ENCODE measurements at regions not wholly inside any gene's neighbourhood (a gene's known extent, or its start where the extent isn't known, plus 50 kb on each side); places are given as distances from the start of the nearest gene placed in this dataset.

- Histone ChIP-seq H3K4me1 (no peaks in the 10 kb centered on the region), H3K4me3 (no peak overlapping the region), H3K36me3 (no peaks in the 10 kb centered on the region), H3K27me3 (no peaks in the 10 kb centered on the region), H3K27ac (no peak overlapping the region), H3K9me3 (no peaks in the 10 kb centered on the region)
- intact Hi-C loops (cut with DNase I): no loop called here
- DNase-seq: no peak
- ATAC-seq: no peak
- no peak for TF ChIP-seq CTCF (IDR thresholded peaks at IDR 0.05)
Measured at GRCh38 chr3:88235102-88235501, 85.3 kb downstream of the C3orf38 start.

GRCh38 chr3:88239870-88240269 is 90.1 kb downstream of the C3orf38 start:
- Histone ChIP-seq H3K36me3 (no peaks in the 10 kb centered on the region), H3K27me3 (no peaks in the 10 kb centered on the region), H3K27ac (no peak overlapping the region), H3K4me3 (no peak overlapping the region), H3K4me1 (no peaks in the 10 kb centered on the region), H3K9me3 (no peaks in the 10 kb centered on the region)
- intact Hi-C loops (cut with DNase I): no loop called here
- no peak for DNase-seq
- ATAC-seq: no peak
- TF ChIP-seq CTCF (IDR thresholded peaks at IDR 0.05): no peak

GRCh38 chr3:88248658-88249057 is 98.9 kb downstream of the C3orf38 start:
- H3K4me1 ChIP-seq: no peaks in the 10 kb centered on the region
- H3K36me3 ChIP-seq: no peaks in the 10 kb centered on the region
- no peak overlapping the region for H3K4me3 ChIP-seq
- H3K9me3 ChIP-seq: no peaks in the 10 kb centered on the region
- DNase-seq (no peak), ATAC-seq (no peak)
- no peaks in the 10 kb centered on the region for H3K27me3 ChIP-seq
- intact Hi-C loops (cut with DNase I): no loop called here
- TF ChIP-seq CTCF (IDR thresholded peaks at IDR 0.05): no peak
- H3K27ac ChIP-seq: no peak overlapping the region

GRCh38 chr3:88259045-88259444 is 109.3 kb downstream of the C3orf38 start:
- Histone ChIP-seq H3K4me1 (no peaks in the 10 kb centered on the region), H3K36me3 (no peaks in the 10 kb centered on the region), H3K27me3 (no peaks in the 10 kb centered on the region), H3K9me3 (no peaks in the 10 kb centered on the region), H3K4me3 (no peak overlapping the region), H3K27ac (no peak overlapping the region)
- intact Hi-C loops (cut with DNase I): no loop called here
- TF ChIP-seq CTCF (IDR thresholded peaks at IDR 0.05): no peak
- DNase-seq (no peak), ATAC-seq (no peak)

- H3K4me1 ChIP-seq: no peaks in the 10 kb centered on the region
- H3K9me3 ChIP-seq: no peaks in the 10 kb centered on the region
- DNase-seq: no peak
- no peaks in the 10 kb centered on the region for H3K27me3 ChIP-seq
- H3K4me3 ChIP-seq: no peak overlapping the region
- intact Hi-C loops (cut with DNase I): no loop called here
- no peak overlapping the region for H3K27ac ChIP-seq
- ATAC-seq: no peak
- H3K36me3 ChIP-seq: no peaks in the 10 kb centered on the region
- no peak for TF ChIP-seq CTCF (IDR thresholded peaks at IDR 0.05)
Measured at GRCh38 chr3:88262527-88262926, 112.8 kb downstream of the C3orf38 start.

- ATAC-seq: no peak
- intact Hi-C loops (cut with DNase I): no loop called here
Measured at GRCh38 chr3:88263417-88264100, 113.8 kb downstream of the C3orf38 start.

More at GRCh38 chr3:88263417-88264100, 113.8 kb downstream of the C3orf38 start:
- Histone ChIP-seq H3K9me3 (no peaks in the 10 kb centered on the region), H3K27me3 (no peaks in the 10 kb centered on the region), H3K27ac (no peak overlapping the region), H3K36me3 (no peaks in the 10 kb centered on the region), H3K4me1 (no peaks in the 10 kb centered on the region), H3K4me3 (no peak overlapping the region)
- DNase-seq: no peak
- no peak for TF ChIP-seq CTCF (IDR thresholded peaks at IDR 0.05)
